HCT116 (cell line): ENCODE measurements at regions not wholly inside any gene's neighbourhood (a gene's known extent, or its start where the extent isn't known, plus 50 kb on each side); places are given as distances from the start of the nearest gene placed in this dataset.

Experiments
- ATAC-seq: fragments of 200-7000 bp; cut with Tn5 transposase; 2 replicates; pipeline ENCODE4 v1.9.1; 2020; ENCODE audit warnings: mild to moderate bottlenecking, moderate library complexity
- BruUV-seq: library from RNA; stranded (reverse); fragments of 400-500 nt; replicated peaks from 2 replicates; lab custom pipeline; 2021; lab: Mats Ljungman, UMichigan
- CTCF ChIA-PET: fragments of 300-600 bp; sonication (Branson Sonifier 250); formaldehyde crosslinking; loops from one replicate; lab custom pipeline; 2021; ENCODE audit warnings: antibody characterized with exemption; lab: Charles Lee
- POLR2A ChIA-PET: fragments of 300-600, 350-600 bp; sonication (Branson Sonifier 250); formaldehyde crosslinking; loops from one replicate; lab custom pipeline; 2021; ENCODE audit warnings: antibody characterized with exemption; lab: Charles Lee
- RAD21 ChIA-PET, 2 experiments: fragments of 300-600 bp; sonication (Branson Sonifier 250); formaldehyde crosslinking; loops; one replicate each; lab custom pipeline; 2023; ENCODE audit warnings: low total read pairs in 2 of 2; ENCODE audit not compliant: uncharacterized antibody in 2 of 2, unreplicated experiment in 2 of 2, low non-redundant PET in 1 of 2; lab: Charles Lee
- DNase-seq: peaks from one replicate; pipeline ENCODE4 v3.0.0-alpha.2; 2010; ENCODE audit warnings: low read depth, low spot score
- H2AFZ ChIP-seq: fragments of 200-600 bp; shearing (Covaris generic), sonication (generic); 2 replicates; pipeline ENCODE4 v1.6.1; 2017; ENCODE audit warnings: low read depth, mixed run types, mixed read lengths, antibody characterized with exemption, low read length; ENCODE audit not compliant: poor library complexity, severe bottlenecking
- H3K27ac ChIP-seq: 2 replicates; pipeline ENCODE4 v1.5.1; 2012; ENCODE audit warnings: low read depth, low read length
- H3K27me3 ChIP-seq: fragments of 200-600 bp; sonication (generic); 2 replicates; pipeline ENCODE4 v1.6.1; 2016; ENCODE audit warnings: mixed run types, low read length, mixed read lengths; ENCODE audit not compliant: insufficient read depth
- H3K36me3 ChIP-seq, 2 experiments: fragments of 200-500 bp in 1 of 2; fragments of 200-600 bp in 1 of 2; sonication (Bioruptor generic) in 1 of 2; sonication (generic) in 1 of 2; 2 replicates each; pipeline versions ENCODE4 v1.5.1 to v1.6.1; 2014 to 2016; ENCODE audit warnings: low read length in 2 of 2, inconsistent platforms in 1 of 2, mixed read lengths in 1 of 2, mixed run types in 1 of 2; ENCODE audit not compliant: insufficient read depth in 2 of 2, control insufficient read depth in 1 of 2
- H3K4me1 ChIP-seq, 2 experiments: fragments of 200-600 bp in 1 of 2; sonication (generic) in 1 of 2; 2 replicates each; pipeline versions ENCODE4 v1.5.1 to v1.6.1; 2012 to 2017; ENCODE audit warnings: low read length in 2 of 2, inconsistent platforms in 1 of 2, mild to moderate bottlenecking in 1 of 2, mixed read lengths in 1 of 2, mixed run types in 1 of 2, moderate library complexity in 1 of 2; ENCODE audit not compliant: insufficient read depth in 2 of 2, control insufficient read depth in 1 of 2
- H3K4me2 ChIP-seq: fragments of 200-600 bp; sonication (generic); 2 replicates; pipeline ENCODE4 v1.6.1; 2017; ENCODE audit warnings: mixed run types, low read length, mixed read lengths
- H3K4me3 ChIP-seq, 2 experiments: fragments of 200-600 bp in 1 of 2; sonication (generic) in 1 of 2; replicated peaks in 1 of 2; 2 replicates each; pipeline ENCODE4 v1.5.1; 2011 to 2016; ENCODE audit warnings: low read length in 2 of 2, control low read depth in 1 of 2, low read depth in 1 of 2, mild to moderate bottlenecking in 1 of 2, mixed read lengths in 1 of 2, mixed run types in 1 of 2
- H3K79me2 ChIP-seq: fragments of 200-600 bp; sonication (generic); 2 replicates; pipeline ENCODE4 v1.6.1; 2017; ENCODE audit warnings: mild to moderate bottlenecking, mixed run types, low read length, moderate library complexity, mixed read lengths; ENCODE audit not compliant: insufficient read depth
- H3K9ac ChIP-seq: fragments of 200-600 bp; sonication (generic); 2 replicates; pipeline ENCODE4 v1.6.1; 2016; ENCODE audit warnings: low read length, mixed read lengths
- H3K9me2 ChIP-seq: fragments of 200-600 bp; sonication (generic), shearing (Covaris generic); 2 replicates; pipeline ENCODE4 v1.6.1; 2017; ENCODE audit warnings: mixed run types, mild to moderate bottlenecking, moderate library complexity; ENCODE audit not compliant: insufficient read depth
- H3K9me3 ChIP-seq, 2 experiments: fragments of 200-500 bp in 1 of 2; fragments of 200-600 bp in 1 of 2; sonication (Bioruptor generic) in 1 of 2; sonication (generic) in 1 of 2; 2 replicates each; pipeline ENCODE4 v1.6.1; 2014 to 2017; ENCODE audit warnings: low read length in 2 of 2, mixed read lengths in 2 of 2, inconsistent platforms in 1 of 2, low read depth in 1 of 2, mild to moderate bottlenecking in 1 of 2, mixed run types in 1 of 2, moderate library complexity in 1 of 2; ENCODE audit not compliant: control insufficient read depth in 1 of 2, insufficient read depth in 1 of 2
- H4K20me1 ChIP-seq: fragments of 200-600 bp; sonication (generic), shearing (Covaris generic); 2 replicates; pipeline ENCODE4 v1.6.1; 2017; ENCODE audit warnings: mixed run types, mild to moderate bottlenecking, moderate library complexity; ENCODE audit not compliant: insufficient read depth
- ATF3 ChIP-seq: IDR thresholded peaks from 2 replicates; pipeline ENCODE4 v1.6.1; 2012
- ELF1 ChIP-seq: IDR thresholded peaks from 2 replicates; pipeline ENCODE4 v1.6.1; 2012; ENCODE audit warnings: low read depth, borderline replicate concordance
- EZH2 ChIP-seq: fragments of 200-600 bp; sonication (generic); IDR thresholded peaks from 2 replicates; pipeline ENCODE4 v1.6.1; 2017; ENCODE audit warnings: antibody characterized with exemption, mixed run types
- EZH2phosphoT487 ChIP-seq: fragments of 200-600 bp; IDR thresholded peaks from 2 replicates; pipeline ENCODE4 v1.6.1; 2018; ENCODE audit warnings: antibody characterized with exemption, borderline replicate concordance
- YY1 ChIP-seq: IDR thresholded peaks from 2 replicates; pipeline ENCODE4 v1.6.1; 2011; ENCODE audit warnings: low read length, low read depth, moderate library complexity, mild to moderate bottlenecking; ENCODE audit not compliant: insufficient replicate concordance; ENCODE audit errors: extremely low read depth
- ZBTB33 ChIP-seq: IDR thresholded peaks from 2 replicates; pipeline ENCODE4 v1.6.1; 2011; ENCODE audit warnings: mild to moderate bottlenecking, low read length, moderate library complexity; ENCODE audit not compliant: insufficient replicate concordance; ENCODE audit errors: extremely low read depth
- ZNF274 ChIP-seq: fragments of 200-500 bp; sonication (Bioruptor generic); IDR thresholded peaks from 2 replicates; pipeline ENCODE4 v1.6.1; 2014; ENCODE audit warnings: mild to moderate bottlenecking, low read depth, low read length, inconsistent platforms
- intact Hi-C: fragments of 100-400 bp; cut with micrococcal nuclease; formaldehyde crosslinking; loops from 2 replicates; pipeline ENCODE4 v1.10.0; 2022
- TF ChIP-seq, protein P1 (sequence below): IDR thresholded peaks from 2 replicates; pipeline ENCODE4 v1.6.1; 2012; ENCODE audit warnings: low read depth

DNA sequence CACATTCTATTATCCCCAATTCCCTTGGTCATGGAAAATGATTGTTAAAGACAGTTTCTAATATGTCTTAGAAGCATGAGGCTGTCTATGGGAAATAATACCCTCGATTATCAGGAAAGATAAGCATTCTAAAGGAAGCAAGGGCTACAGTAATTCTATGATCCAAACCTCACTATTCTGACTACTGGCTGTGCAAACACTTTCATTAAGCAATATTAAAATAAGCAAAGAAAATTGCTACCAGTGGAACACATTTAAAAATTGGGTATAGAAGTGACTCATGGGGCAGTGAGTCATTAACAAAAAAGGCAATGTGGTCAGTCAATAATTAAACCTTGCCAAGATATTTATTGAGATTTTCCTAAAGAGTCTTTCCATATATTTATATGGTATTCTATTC, 1415.2 kb upstream of the TENM4 start:
- DNase-seq: no peak
- Histone ChIP-seq H4K20me1 (no peaks in the 10 kb centered on the region), H3K79me2 (no peaks in the 10 kb centered on the region), H3K27ac (no peak overlapping the region), H3K9me2 (no peaks in the 10 kb centered on the region), H3K4me1 (no peaks in the 10 kb centered on the region), H3K9ac (no peak overlapping the region), H2AFZ (no peak overlapping the region), H3K27me3 (no peaks in the 10 kb centered on the region), H3K4me3 (no peak overlapping the region), H3K4me2 (no peak overlapping the region), H3K36me3 (no peaks in the 10 kb centered on the region), H3K9me3 (peaks cover 0 to 8% of the 10 kb centered on the region in 2 experiments; a peak in 2 of 4 replicates)
- BruUV-seq: no TSS peak
- ChIA-PET RAD21 (no interaction called here), POLR2A (no interaction called here), CTCF (no interaction called here)
- intact Hi-C loops: no loop called here
- ATAC-seq: no peak
- TF ChIP-seq ELF1 (no peak), EZH2phosphoT487 (no peak), ZBTB33 (no peak), YY1 (no peak), EZH2 (no peak), ZNF274 (no peak), ATF3 (no peak)
- TF ChIP-seq, protein P1, sequence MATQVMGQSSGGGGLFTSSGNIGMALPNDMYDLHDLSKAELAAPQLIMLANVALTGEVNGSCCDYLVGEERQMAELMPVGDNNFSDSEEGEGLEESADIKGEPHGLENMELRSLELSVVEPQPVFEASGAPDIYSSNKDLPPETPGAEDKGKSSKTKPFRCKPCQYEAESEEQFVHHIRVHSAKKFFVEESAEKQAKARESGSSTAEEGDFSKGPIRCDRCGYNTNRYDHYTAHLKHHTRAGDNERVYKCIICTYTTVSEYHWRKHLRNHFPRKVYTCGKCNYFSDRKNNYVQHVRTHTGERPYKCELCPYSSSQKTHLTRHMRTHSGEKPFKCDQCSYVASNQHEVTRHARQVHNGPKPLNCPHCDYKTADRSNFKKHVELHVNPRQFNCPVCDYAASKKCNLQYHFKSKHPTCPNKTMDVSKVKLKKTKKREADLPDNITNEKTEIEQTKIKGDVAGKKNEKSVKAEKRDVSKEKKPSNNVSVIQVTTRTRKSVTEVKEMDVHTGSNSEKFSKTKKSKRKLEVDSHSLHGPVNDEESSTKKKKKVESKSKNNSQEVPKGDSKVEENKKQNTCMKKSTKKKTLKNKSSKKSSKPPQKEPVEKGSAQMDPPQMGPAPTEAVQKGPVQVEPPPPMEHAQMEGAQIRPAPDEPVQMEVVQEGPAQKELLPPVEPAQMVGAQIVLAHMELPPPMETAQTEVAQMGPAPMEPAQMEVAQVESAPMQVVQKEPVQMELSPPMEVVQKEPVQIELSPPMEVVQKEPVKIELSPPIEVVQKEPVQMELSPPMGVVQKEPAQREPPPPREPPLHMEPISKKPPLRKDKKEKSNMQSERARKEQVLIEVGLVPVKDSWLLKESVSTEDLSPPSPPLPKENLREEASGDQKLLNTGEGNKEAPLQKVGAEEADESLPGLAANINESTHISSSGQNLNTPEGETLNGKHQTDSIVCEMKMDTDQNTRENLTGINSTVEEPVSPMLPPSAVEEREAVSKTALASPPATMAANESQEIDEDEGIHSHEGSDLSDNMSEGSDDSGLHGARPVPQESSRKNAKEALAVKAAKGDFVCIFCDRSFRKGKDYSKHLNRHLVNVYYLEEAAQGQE: no peak
